ENCODE measurements at regions not wholly inside any gene's neighbourhood (a gene's known extent, or its start where the extent isn't known, plus 50 kb on each side); places are given as distances from the start of the nearest gene placed in this dataset.
"Not testable (repeated sequence)": the region's sequence is repeated elsewhere in the genome, so short reads cannot be mapped to it uniquely, and the experiment has no call there.

DNA sequence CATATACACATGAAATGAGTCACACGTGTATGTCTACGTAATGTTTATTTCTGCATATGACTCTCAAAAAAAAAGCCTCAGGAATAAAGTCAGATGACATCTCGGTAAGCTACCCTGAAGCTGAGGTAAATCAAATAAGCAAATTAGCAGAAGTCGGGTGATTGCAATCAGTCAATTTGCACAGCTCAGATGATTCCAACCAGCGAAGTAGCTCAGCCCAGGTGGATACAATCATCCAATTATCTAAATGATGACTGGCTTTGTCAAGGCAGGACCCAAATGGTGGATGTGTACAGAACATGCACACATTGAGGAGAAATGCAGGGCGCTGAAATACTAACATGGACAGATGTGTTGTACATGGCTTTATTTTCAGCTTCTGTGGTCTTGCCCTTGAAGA lies 148.5 kb downstream of the ZNF486 start:
- TF ChIP-seq, protein P1, sequence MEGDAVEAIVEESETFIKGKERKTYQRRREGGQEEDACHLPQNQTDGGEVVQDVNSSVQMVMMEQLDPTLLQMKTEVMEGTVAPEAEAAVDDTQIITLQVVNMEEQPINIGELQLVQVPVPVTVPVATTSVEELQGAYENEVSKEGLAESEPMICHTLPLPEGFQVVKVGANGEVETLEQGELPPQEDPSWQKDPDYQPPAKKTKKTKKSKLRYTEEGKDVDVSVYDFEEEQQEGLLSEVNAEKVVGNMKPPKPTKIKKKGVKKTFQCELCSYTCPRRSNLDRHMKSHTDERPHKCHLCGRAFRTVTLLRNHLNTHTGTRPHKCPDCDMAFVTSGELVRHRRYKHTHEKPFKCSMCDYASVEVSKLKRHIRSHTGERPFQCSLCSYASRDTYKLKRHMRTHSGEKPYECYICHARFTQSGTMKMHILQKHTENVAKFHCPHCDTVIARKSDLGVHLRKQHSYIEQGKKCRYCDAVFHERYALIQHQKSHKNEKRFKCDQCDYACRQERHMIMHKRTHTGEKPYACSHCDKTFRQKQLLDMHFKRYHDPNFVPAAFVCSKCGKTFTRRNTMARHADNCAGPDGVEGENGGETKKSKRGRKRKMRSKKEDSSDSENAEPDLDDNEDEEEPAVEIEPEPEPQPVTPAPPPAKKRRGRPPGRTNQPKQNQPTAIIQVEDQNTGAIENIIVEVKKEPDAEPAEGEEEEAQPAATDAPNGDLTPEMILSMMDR (IDR thresholded peaks at IDR 0.05; ENCODE audit: insufficient read depth in 1 of 2, low read depth in 1 of 2, low read length in 1 of 2, severe bottlenecking in 1 of 2, unreplicated experiment in 1 of 2), result no peak
- BruUV-seq (replicated peaks), result no TSS peak
- Mint-ChIP-seq H3K4me1 (ENCODE audit: low read depth, unreplicated experiment) (no peaks in the 10 kb centered on the region), H3K36me3 (ENCODE audit: insufficient read depth, unreplicated experiment) (no peaks in the 10 kb centered on the region), H3K27ac (ENCODE audit: unreplicated experiment) (no peak overlapping the region), H3K4me3 (ENCODE audit: unreplicated experiment) (no peak overlapping the region), H3K9me3 (ENCODE audit: unreplicated experiment) (no peaks in the 10 kb centered on the region), H3K27me3 (ENCODE audit: insufficient read depth, unreplicated experiment) (no peaks in the 10 kb centered on the region)
- Histone ChIP-seq H3K4me3 (ENCODE audit: low read depth, low read length) (no peak overlapping the region), H3K4me1 (no peaks in the 10 kb centered on the region), H3K27me3 (replicated peaks; ENCODE audit: control insufficient read depth, insufficient read depth, low read length) (no peaks in the 10 kb centered on the region), H3K9me3 (no peaks in the 10 kb centered on the region), H3K36me3 (ENCODE audit: control insufficient read depth, insufficient read depth, low read length) (no peaks in the 10 kb centered on the region)
- ChIA-PET CTCF (no interaction called here), POLR2A (no interaction called here)
- DNase-seq, result no peak
- intact Hi-C loops (cut with micrococcal nuclease; ENCODE audit: unreplicated experiment), result no loop called here

DNA sequence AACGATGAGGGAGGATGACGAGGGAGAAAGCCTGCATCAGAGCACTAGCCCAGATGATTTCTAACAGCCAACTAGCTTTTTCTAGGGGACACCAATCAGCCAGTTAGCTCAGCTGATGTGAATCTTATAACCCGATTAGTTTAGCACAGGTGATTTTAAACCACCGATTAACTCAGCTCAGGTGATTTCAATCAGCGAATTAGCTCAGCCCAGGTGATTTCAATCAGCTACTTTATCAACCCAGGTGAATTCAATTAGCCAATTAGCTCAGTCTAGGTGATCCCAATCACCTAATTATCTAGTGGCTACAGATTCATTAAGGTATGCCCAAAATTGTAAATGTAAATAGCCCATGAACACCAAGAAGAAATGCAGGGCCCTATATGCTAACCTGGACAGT lies 146.9 kb downstream of the ZNF486 start:
- H3K27me3 Mint-ChIP-seq (ENCODE audit: insufficient read depth, unreplicated experiment), result no peaks in the 10 kb centered on the region
- H3K36me3 Mint-ChIP-seq (ENCODE audit: insufficient read depth, unreplicated experiment), result no peaks in the 10 kb centered on the region
- no TSS peak for BruUV-seq (replicated peaks)
- no peaks in the 10 kb centered on the region for H3K27me3 ChIP-seq (replicated peaks; ENCODE audit: control insufficient read depth, insufficient read depth, low read length)
- no peak overlapping the region for H3K4me3 Mint-ChIP-seq (ENCODE audit: unreplicated experiment)
- CTCF ChIA-PET, result no interaction called here
- no peaks in the 10 kb centered on the region for H3K9me3 ChIP-seq
- no peak for DNase-seq
- H3K9me3 Mint-ChIP-seq (ENCODE audit: unreplicated experiment), result no peaks in the 10 kb centered on the region
- H3K36me3 ChIP-seq (ENCODE audit: control insufficient read depth, insufficient read depth, low read length), result no peaks in the 10 kb centered on the region
- H3K4me3 ChIP-seq (ENCODE audit: low read depth, low read length), result no peak overlapping the region
- POLR2A ChIA-PET, result no interaction called here
- TF ChIP-seq, protein P1 (IDR thresholded peaks at IDR 0.05; ENCODE audit: insufficient read depth in 1 of 2, low read depth in 1 of 2, low read length in 1 of 2, severe bottlenecking in 1 of 2, unreplicated experiment in 1 of 2), result no peak
- intact Hi-C loops (cut with micrococcal nuclease; ENCODE audit: unreplicated experiment), result no loop called here
- no peaks in the 10 kb centered on the region for H3K4me1 Mint-ChIP-seq (ENCODE audit: low read depth, unreplicated experiment)
- H3K27ac Mint-ChIP-seq (ENCODE audit: unreplicated experiment), result no peak overlapping the region
- no peaks in the 10 kb centered on the region for H3K4me1 ChIP-seq

DNA sequence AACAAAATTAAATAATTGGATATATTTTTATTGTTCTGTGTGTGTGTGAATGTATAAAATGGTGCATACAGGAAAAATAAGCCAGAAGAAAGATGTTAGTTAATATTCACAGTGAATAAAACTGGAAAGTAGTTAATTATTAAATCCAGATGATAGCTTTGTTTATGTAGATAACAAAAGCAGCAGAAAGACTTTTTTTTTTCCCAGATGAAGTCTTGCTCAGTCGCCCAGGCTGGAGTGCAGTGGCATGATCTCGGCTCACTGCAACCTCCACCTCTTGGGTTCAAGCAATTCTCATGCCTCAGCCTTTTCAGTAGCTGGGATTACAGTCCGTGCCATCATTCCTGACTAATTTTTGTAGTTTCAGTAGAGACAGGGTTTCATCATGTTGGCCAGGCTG lies 140.1 kb downstream of the ZNF486 start:
- H3K4me1 ChIP-seq, result no peaks in the 10 kb centered on the region

DNA sequence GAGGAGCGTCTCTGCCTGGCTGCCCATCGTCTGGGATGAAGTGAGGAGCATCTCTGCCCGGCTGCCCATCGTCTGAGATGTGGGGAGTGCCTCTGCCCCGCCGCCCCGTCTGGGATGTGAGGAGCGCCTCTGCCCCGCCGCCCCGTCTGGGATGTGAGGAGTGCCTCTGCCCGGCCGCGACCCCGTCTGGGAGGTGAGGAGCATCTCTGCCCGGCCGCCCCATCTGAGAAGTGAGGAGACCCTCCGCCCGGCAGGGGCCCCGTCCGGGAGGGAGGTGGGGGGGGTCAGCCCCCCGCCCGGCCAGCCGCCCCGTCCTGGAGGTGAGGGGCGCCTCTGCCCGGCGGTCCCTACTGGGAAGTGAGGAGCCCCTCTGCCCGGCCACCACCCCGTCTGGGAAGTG lies 129.3 kb downstream of the ZNF486 start:
- CTCF ChIA-PET; H3K36me3 Mint-ChIP-seq (ENCODE audit: insufficient read depth, unreplicated experiment); BruUV-seq (replicated peaks); H3K9me3 Mint-ChIP-seq (ENCODE audit: unreplicated experiment); H3K4me3 ChIP-seq (ENCODE audit: low read depth, low read length); H3K9me3 ChIP-seq; H3K27me3 ChIP-seq (replicated peaks; ENCODE audit: control insufficient read depth, insufficient read depth, low read length); DNase-seq; H3K36me3 ChIP-seq (ENCODE audit: control insufficient read depth, insufficient read depth, low read length); H3K4me1 Mint-ChIP-seq (ENCODE audit: low read depth, unreplicated experiment); H3K4me3 Mint-ChIP-seq (ENCODE audit: unreplicated experiment); intact Hi-C loops (cut with micrococcal nuclease; ENCODE audit: unreplicated experiment); H3K4me1 ChIP-seq; POLR2A ChIA-PET; H3K27me3 Mint-ChIP-seq (ENCODE audit: insufficient read depth, unreplicated experiment); H3K27ac Mint-ChIP-seq (ENCODE audit: unreplicated experiment): not testable (repeated sequence)

More for the DNA sequence above, 140.1 kb downstream of the ZNF486 start:
- Histone ChIP-seq H3K9me3 (0 out of 2 replicates have a peak, but pooled peaks cover 4% of the 10 kb centered on the region), H3K4me3 (ENCODE audit: low read depth, low read length) (no peak overlapping the region), H3K27me3 (replicated peaks; ENCODE audit: control insufficient read depth, insufficient read depth, low read length) (no peaks in the 10 kb centered on the region), H3K36me3 (ENCODE audit: control insufficient read depth, insufficient read depth, low read length) (no peaks in the 10 kb centered on the region)
- Mint-ChIP-seq H3K27ac (ENCODE audit: unreplicated experiment) (no peak overlapping the region), H3K9me3 (ENCODE audit: unreplicated experiment) (no peaks in the 10 kb centered on the region), H3K4me1 (ENCODE audit: low read depth, unreplicated experiment) (no peaks in the 10 kb centered on the region), H3K4me3 (ENCODE audit: unreplicated experiment) (no peak overlapping the region), H3K36me3 (ENCODE audit: insufficient read depth, unreplicated experiment) (no peaks in the 10 kb centered on the region), H3K27me3 (ENCODE audit: insufficient read depth, unreplicated experiment) (no peaks in the 10 kb centered on the region)
- intact Hi-C loops (cut with micrococcal nuclease; ENCODE audit: unreplicated experiment), result no loop called here
- BruUV-seq (replicated peaks), result no TSS peak
- CTCF ChIA-PET, result no interaction called here
- POLR2A ChIA-PET, result no interaction called here
- no peak for DNase-seq
- TF ChIP-seq, protein P1 (IDR thresholded peaks at IDR 0.05; ENCODE audit: insufficient read depth in 1 of 2, low read depth in 1 of 2, low read length in 1 of 2, severe bottlenecking in 1 of 2, unreplicated experiment in 1 of 2), result no peak

Measured in Caco-2 (cell line).